NT2/D1 (cell line): ENCODE measurements at regions not wholly inside any gene's neighbourhood (a gene's known extent, or its start where the extent isn't known, plus 50 kb on each side); places are given as distances from the start of the nearest gene placed in this dataset.

ENCODE experiments used
- SUZ12 ChIP-seq: IDR thresholded peaks from 2 replicates; pipeline ENCODE4 v1.6.1; 2011; ENCODE audit not compliant: insufficient read length, insufficient read depth; ENCODE audit errors: extremely low read depth
- YY1 ChIP-seq: IDR thresholded peaks from 2 replicates; pipeline ENCODE4 v1.6.1; 2011; ENCODE audit not compliant: insufficient read length, insufficient read depth
- ZNF274 ChIP-seq: IDR thresholded peaks from 2 replicates; pipeline ENCODE4 v1.6.1; 2011; ENCODE audit warnings: mild to moderate bottlenecking, low read depth, low read length

- no peak for TF ChIP-seq YY1
- TF ChIP-seq ZNF274: no peak
- no peak for TF ChIP-seq SUZ12
These were observed 162.6 kb upstream of the AGR3 start for GRCh38 chr7:17044396-17044795.
